ENCODE measurements at regions not wholly inside any gene's neighbourhood (a gene's known extent, or its start where the extent isn't known, plus 50 kb on each side); places are given as distances from the start of the nearest gene placed in this dataset.

DNA sequence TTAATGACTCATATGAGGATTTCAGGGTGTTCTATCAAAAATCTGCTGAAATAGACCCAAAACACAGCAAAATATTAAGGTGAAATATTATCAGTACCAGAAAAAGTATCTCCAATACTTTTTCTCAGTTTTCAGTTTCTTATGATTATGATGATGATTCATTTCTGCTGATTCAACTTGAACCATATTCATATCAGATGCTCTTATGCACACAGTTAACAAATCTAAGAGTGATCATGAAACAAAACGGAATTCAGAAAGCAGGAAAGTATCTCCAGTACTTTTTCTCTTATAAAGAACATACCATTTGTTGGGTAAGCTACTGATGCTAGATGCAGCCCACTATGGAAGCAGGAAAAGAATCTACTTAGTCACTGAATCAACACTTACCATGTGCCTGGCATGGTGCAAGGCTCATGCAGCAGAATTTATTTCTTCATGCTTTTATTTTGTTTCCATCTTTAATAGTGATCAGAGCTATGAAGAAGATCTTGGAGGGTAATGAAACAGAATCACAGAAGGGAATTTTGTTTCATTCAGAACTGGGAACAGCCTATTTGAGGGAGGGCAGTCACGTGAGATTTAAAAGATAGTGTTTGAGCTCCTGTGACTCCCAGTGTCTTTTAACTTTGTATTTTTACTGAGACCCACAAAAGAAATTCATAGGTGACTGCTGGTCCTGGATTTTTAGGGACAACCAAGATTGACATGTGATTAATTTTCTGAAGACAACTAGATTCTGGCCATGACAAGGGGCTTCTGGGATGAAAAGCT lies 480.6 kb downstream of the SETD4 start:
- TF ChIP-seq, protein P1, sequence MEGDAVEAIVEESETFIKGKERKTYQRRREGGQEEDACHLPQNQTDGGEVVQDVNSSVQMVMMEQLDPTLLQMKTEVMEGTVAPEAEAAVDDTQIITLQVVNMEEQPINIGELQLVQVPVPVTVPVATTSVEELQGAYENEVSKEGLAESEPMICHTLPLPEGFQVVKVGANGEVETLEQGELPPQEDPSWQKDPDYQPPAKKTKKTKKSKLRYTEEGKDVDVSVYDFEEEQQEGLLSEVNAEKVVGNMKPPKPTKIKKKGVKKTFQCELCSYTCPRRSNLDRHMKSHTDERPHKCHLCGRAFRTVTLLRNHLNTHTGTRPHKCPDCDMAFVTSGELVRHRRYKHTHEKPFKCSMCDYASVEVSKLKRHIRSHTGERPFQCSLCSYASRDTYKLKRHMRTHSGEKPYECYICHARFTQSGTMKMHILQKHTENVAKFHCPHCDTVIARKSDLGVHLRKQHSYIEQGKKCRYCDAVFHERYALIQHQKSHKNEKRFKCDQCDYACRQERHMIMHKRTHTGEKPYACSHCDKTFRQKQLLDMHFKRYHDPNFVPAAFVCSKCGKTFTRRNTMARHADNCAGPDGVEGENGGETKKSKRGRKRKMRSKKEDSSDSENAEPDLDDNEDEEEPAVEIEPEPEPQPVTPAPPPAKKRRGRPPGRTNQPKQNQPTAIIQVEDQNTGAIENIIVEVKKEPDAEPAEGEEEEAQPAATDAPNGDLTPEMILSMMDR (conservative IDR thresholded peaks at IDR 0.05; ENCODE audit: low read length): no peak
- no peak for TF ChIP-seq EZH2phosphoT487 (IDR thresholded peaks at IDR 0.05; ENCODE audit: borderline replicate concordance, low read depth, low read length)

Measured in OCI-LY7 (cell line).